ENCODE measurements at regions not wholly inside any gene's neighbourhood (a gene's known extent, or its start where the extent isn't known, plus 50 kb on each side); places are given as distances from the start of the nearest gene placed in this dataset.

DNA sequence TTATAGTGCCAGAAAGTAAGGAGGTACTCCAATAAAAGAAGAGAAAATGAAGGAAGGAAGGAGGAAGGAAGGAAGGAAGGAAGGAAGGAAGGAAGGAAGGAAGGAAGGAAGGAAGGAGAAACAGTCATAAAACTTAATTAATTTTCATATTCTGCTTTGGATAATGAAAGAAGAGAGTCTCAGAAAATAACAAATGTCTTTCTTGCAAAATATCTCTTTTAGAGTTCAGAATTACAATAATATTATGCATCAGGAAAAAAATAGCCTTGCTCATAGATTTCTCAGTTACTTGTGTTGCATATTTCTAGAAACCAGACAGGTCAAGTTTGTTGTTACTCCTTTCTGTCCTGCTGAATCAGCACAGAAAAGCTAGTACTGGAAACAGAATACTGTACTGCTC is 130.1 kb upstream of the DKK2 start:
- TF ChIP-seq BACH1 (IDR thresholded peaks at IDR 0.05; ENCODE audit: borderline replicate concordance) (no peak), CREB1 (IDR thresholded peaks at IDR 0.05; ENCODE audit: low read depth) (no peak), RB1 (IDR thresholded peaks at IDR 0.05; ENCODE audit: borderline replicate concordance) (no peak), ETV6 (conservative IDR thresholded peaks at IDR 0.05 in 1 of 2, IDR thresholded peaks at IDR 0.05 in 1 of 2; ENCODE audit: borderline replicate concordance in 1 of 2, low read depth in 1 of 2) (no peak), HDGF (IDR thresholded peaks at IDR 0.05) (no peak), ESRRA (IDR thresholded peaks at IDR 0.05; ENCODE audit: low read length) (no peak), CEBPB (IDR thresholded peaks at IDR 0.05; ENCODE audit: borderline replicate concordance in 1 of 2, low read depth in 2 of 2, low read length in 2 of 2) (no peak), SRF (IDR thresholded peaks at IDR 0.05; ENCODE audit: low read depth in 2 of 2, low read length in 2 of 2) (no peak)
- TF ChIP-seq, protein P1, sequence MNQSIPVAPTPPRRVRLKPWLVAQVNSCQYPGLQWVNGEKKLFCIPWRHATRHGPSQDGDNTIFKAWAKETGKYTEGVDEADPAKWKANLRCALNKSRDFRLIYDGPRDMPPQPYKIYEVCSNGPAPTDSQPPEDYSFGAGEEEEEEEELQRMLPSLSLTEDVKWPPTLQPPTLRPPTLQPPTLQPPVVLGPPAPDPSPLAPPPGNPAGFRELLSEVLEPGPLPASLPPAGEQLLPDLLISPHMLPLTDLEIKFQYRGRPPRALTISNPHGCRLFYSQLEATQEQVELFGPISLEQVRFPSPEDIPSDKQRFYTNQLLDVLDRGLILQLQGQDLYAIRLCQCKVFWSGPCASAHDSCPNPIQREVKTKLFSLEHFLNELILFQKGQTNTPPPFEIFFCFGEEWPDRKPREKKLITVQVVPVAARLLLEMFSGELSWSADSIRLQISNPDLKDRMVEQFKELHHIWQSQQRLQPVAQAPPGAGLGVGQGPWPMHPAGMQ (IDR thresholded peaks at IDR 0.05; ENCODE audit: borderline replicate concordance): no peak
- TF ChIP-seq, protein P2, sequence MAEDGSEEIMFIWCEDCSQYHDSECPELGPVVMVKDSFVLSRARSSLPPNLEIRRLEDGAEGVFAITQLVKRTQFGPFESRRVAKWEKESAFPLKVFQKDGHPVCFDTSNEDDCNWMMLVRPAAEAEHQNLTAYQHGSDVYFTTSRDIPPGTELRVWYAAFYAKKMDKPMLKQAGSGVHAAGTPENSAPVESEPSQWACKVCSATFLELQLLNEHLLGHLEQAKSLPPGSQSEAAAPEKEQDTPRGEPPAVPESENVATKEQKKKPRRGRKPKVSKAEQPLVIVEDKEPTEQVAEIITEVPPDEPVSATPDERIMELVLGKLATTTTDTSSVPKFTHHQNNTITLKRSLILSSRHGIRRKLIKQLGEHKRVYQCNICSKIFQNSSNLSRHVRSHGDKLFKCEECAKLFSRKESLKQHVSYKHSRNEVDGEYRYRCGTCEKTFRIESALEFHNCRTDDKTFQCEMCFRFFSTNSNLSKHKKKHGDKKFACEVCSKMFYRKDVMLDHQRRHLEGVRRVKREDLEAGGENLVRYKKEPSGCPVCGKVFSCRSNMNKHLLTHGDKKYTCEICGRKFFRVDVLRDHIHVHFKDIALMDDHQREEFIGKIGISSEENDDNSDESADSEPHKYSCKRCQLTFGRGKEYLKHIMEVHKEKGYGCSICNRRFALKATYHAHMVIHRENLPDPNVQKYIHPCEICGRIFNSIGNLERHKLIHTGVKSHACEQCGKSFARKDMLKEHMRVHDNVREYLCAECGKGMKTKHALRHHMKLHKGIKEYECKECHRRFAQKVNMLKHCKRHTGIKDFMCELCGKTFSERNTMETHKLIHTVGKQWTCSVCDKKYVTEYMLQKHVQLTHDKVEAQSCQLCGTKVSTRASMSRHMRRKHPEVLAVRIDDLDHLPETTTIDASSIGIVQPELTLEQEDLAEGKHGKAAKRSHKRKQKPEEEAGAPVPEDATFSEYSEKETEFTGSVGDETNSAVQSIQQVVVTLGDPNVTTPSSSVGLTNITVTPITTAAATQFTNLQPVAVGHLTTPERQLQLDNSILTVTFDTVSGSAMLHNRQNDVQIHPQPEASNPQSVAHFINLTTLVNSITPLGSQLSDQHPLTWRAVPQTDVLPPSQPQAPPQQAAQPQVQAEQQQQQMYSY (CRISPR knock-in tag; IDR thresholded peaks at IDR 0.05): no peak
- TF ChIP-seq, protein P3, sequence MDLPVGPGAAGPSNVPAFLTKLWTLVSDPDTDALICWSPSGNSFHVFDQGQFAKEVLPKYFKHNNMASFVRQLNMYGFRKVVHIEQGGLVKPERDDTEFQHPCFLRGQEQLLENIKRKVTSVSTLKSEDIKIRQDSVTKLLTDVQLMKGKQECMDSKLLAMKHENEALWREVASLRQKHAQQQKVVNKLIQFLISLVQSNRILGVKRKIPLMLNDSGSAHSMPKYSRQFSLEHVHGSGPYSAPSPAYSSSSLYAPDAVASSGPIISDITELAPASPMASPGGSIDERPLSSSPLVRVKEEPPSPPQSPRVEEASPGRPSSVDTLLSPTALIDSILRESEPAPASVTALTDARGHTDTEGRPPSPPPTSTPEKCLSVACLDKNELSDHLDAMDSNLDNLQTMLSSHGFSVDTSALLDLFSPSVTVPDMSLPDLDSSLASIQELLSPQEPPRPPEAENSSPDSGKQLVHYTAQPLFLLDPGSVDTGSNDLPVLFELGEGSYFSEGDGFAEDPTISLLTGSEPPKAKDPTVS (IDR thresholded peaks at IDR 0.05; ENCODE audit: low read depth, low read length): no peak
- no peaks in the 10 kb centered on the region for H3K79me2 ChIP-seq (ENCODE audit: control insufficient read depth, insufficient read depth, low read length)
- no TSS peak for BruUV-seq (replicated peaks)
- CTCF ChIA-PET: no interaction called here
- intact Hi-C loops (cut with micrococcal nuclease; ENCODE audit: unreplicated experiment) (no loop called here), in situ Hi-C loops (cut with MboI) (no loop called here)
- H3K4me3 ChIP-seq: no peak overlapping the region
- no peak for DNase-seq (ENCODE audit: low read depth, low spot score)
- no peak overlapping the region for H2AFZ ChIP-seq (ENCODE audit: control insufficient read depth, low read depth, low read length)
- no peaks in the 10 kb centered on the region for H3K27me3 ChIP-seq (replicated peaks in 1 of 2; ENCODE audit: control insufficient read depth in 2 of 2, insufficient read depth in 2 of 2, low read length in 1 of 2)
- FAIRE-seq: no peak
- no peaks in the 10 kb centered on the region for H3K36me3 ChIP-seq (ENCODE audit: control insufficient read depth in 2 of 2, insufficient read depth in 2 of 2, low read length in 1 of 2)
- H3K9ac ChIP-seq (ENCODE audit: control insufficient read depth, insufficient read depth, low read length): no peak overlapping the region
- POLR2A ChIA-PET: no interaction called here
- H3K9me3 ChIP-seq (replicated peaks; ENCODE audit: control insufficient read depth, insufficient read depth, low read length): no peaks in the 10 kb centered on the region
- RAD21 ChIA-PET (ENCODE audit: unreplicated experiment): no interaction called here
- no peaks in the 10 kb centered on the region for H4K20me1 ChIP-seq (ENCODE audit: control insufficient read depth, insufficient read depth)
- no peaks in the 10 kb centered on the region for H3K4me1 ChIP-seq (ENCODE audit: control insufficient read depth, insufficient read depth, low read length)
- H3K4me2 ChIP-seq (ENCODE audit: control insufficient read depth, insufficient read depth): no peak overlapping the region
- SMC1A ChIA-PET (ENCODE audit: uncharacterized antibody, unreplicated experiment): interaction anchor here (1.2 kb wide), 1 partner anchor 20 kb away, joined by 3 read pairs; no protein-coding TSS in a partner anchor
- no peak overlapping the region for H3K27ac ChIP-seq (ENCODE audit: control insufficient read depth, insufficient read depth)
- ATAC-seq: no peak
